ENCODE measurements at regions not wholly inside any gene's neighbourhood (a gene's known extent, or its start where the extent isn't known, plus 50 kb on each side); places are given as distances from the start of the nearest gene placed in this dataset.

- no peak for DNase-seq (ENCODE audit: low read depth)
- no peak for TF ChIP-seq CTCF (IDR thresholded peaks at IDR 0.05; ENCODE audit: insufficient read depth, low read depth, low read length, missing control alignments)
- no peak overlapping the region for H3K4me3 ChIP-seq (ENCODE audit: low read depth, low read length)
Measured at GRCh38 chr3:35071772-35072171, 567.6 kb upstream of the ARPP21 start.

DNA sequence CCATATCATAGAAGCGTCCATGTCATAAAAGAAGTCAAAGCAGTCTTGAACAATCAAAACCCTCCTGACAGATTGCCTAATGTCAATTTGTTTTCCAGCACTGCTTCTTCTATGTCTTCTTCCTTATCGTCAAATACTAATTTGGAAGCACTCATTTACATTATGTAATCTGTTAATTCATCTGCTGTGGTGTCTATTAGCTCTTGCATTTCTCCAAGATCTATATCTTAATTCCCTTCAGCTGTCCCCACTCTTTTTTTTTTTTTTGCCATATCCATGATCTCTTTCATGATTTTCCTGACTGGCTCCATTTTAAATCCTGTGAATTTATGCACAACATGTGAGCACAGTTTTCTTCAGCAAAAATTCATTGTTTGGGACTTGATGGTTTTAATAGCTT lies 560.5 kb upstream of the ARPP21 start:
- TF ChIP-seq CTCF (IDR thresholded peaks at IDR 0.05; ENCODE audit: insufficient read depth, low read depth, low read length, missing control alignments): no peak
- no peak for DNase-seq (ENCODE audit: low read depth)
- no peak overlapping the region for H3K4me3 ChIP-seq (ENCODE audit: low read depth, low read length)

- H3K4me3 ChIP-seq (ENCODE audit: low read depth, low read length): no peak overlapping the region
- no peak for DNase-seq (ENCODE audit: low read depth)
- TF ChIP-seq CTCF (IDR thresholded peaks at IDR 0.05; ENCODE audit: insufficient read depth, low read depth, low read length, missing control alignments): no peak
Measured at GRCh38 chr3:35079403-35079802, 559.9 kb upstream of the ARPP21 start.

DNA sequence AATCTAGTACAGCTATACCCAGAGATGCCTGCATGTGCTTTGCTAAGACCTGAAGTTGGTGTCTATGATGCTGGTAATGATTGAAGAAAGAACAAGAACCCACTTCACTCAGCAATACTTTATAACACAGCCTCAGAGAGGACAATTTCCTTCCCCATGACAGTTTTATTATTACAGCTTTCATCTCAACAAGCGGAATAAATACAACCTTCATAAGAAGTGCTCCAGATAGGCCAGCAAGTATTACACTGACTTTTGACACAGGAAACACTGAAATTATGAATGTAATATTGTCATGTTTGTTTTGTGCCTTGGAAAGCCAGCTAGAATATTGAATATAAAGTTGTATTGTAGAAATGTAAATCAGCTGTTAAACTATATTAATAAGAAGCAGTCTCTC lies 557.4 kb upstream of the ARPP21 start:
- no peak for TF ChIP-seq CTCF (IDR thresholded peaks at IDR 0.05; ENCODE audit: insufficient read depth, low read depth, low read length, missing control alignments)
- H3K4me3 ChIP-seq (ENCODE audit: low read depth, low read length): no peak overlapping the region
- no peak for DNase-seq (ENCODE audit: low read depth)

- no peak overlapping the region for H3K4me3 ChIP-seq (ENCODE audit: low read depth, low read length)
- TF ChIP-seq CTCF (IDR thresholded peaks at IDR 0.05; ENCODE audit: insufficient read depth, low read depth, low read length, missing control alignments): no peak
- no peak for DNase-seq (ENCODE audit: low read depth)
Measured at GRCh38 chr3:35088943-35089342, 550.4 kb upstream of the ARPP21 start.

DNA sequence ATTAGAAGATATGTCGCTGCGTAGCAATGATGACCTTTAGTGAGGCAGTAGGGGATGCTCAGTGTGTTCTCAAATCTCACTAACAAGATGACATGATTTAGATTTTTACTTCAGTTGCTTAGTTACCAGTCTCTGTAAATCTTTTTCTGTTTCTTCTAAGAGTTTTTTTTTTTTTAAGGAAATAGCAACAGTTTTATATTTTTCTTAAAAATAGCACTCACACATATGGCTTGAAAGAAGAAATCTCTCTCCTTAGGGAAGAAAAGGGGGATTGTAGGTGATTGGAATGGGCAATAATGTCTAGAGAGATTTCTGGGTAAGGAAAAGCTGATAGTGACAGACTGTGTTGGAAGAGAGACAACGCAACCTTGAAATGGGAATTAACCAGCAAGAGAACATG lies 524.6 kb upstream of the ARPP21 start:
- H3K4me3 ChIP-seq (ENCODE audit: low read depth, low read length): no peak overlapping the region
- no peak for DNase-seq (ENCODE audit: low read depth)
- TF ChIP-seq CTCF (IDR thresholded peaks at IDR 0.05; ENCODE audit: insufficient read depth, low read depth, low read length, missing control alignments): no peak

GRCh38 chr3:35120026-35120425 lies 519.3 kb upstream of the ARPP21 start:
- no peak for TF ChIP-seq CTCF (IDR thresholded peaks at IDR 0.05; ENCODE audit: insufficient read depth, low read depth, low read length, missing control alignments)
- no peak for DNase-seq (ENCODE audit: low read depth)
- H3K4me3 ChIP-seq (ENCODE audit: low read depth, low read length): no peak overlapping the region
